H1 (cell line): ENCODE measurements at regions not wholly inside any gene's neighbourhood (a gene's known extent, or its start where the extent isn't known, plus 50 kb on each side); places are given as distances from the start of the nearest gene placed in this dataset.

ENCODE experiments used
- CTCF ChIA-PET: fragments of 300-600 bp; sonication (Branson Sonifier 250); formaldehyde crosslinking; loops from one replicate; lab custom pipeline; 2021; ENCODE audit not compliant: partially characterized antibody; lab: Charles Lee
- POLR2A ChIA-PET: fragments of 300-600 bp; sonication (Branson Sonifier 250); formaldehyde crosslinking; loops from one replicate; lab custom pipeline; 2021; ENCODE audit warnings: inconsistent platforms; ENCODE audit not compliant: partially characterized antibody; lab: Charles Lee
- DNase-seq, 2 experiments: peaks; one replicate each; pipeline versions ENCODE4 v3.0.0 to v3.0.0-alpha.2; 2010 to 2022; ENCODE audit warnings: low spot score in 2 of 2, low read depth in 1 of 2, mixed read lengths in 1 of 2
- FAIRE-seq: peaks from 2 replicates; lab custom pipeline; 2011; peaks lifted over from hg19 to GRCh38; lab: Jason Lieb, UNC
- H2AFZ ChIP-seq: 2 replicates; pipeline ENCODE4 v1.8.1; 2012; ENCODE audit warnings: low read length, inconsistent platforms
- H2AK5ac ChIP-seq: 2 replicates; pipeline ENCODE4 v1.6.1; 2013; ENCODE audit warnings: low read depth, low read length
- H2BK120ac ChIP-seq: replicated peaks from 2 replicates; pipeline ENCODE3; 2013; ENCODE audit warnings: low read depth, low read length, inconsistent platforms
- H2BK12ac ChIP-seq: 2 replicates; pipeline ENCODE4 v1.6.1; 2013; ENCODE audit warnings: low read depth, low read length
- H2BK15ac ChIP-seq: 2 replicates; pipeline ENCODE4 v1.6.1; 2013; ENCODE audit warnings: low read length
- H2BK20ac ChIP-seq: 2 replicates; pipeline ENCODE4 v1.6.1; 2013; ENCODE audit warnings: low read length
- H2BK5ac ChIP-seq: 2 replicates; pipeline ENCODE4 v1.6.1; 2013; ENCODE audit warnings: low read depth, low read length
- H3K14ac ChIP-seq: 2 replicates; pipeline ENCODE4 v1.6.1; 2013; ENCODE audit warnings: inconsistent platforms; ENCODE audit not compliant: insufficient read length
- H3K18ac ChIP-seq: 2 replicates; pipeline ENCODE4 v1.6.1; 2013; ENCODE audit warnings: low read length; ENCODE audit errors: extremely low read depth
- H3K23ac ChIP-seq: 2 replicates; pipeline ENCODE4 v1.6.1; 2013; ENCODE audit warnings: inconsistent platforms; ENCODE audit not compliant: insufficient read length
- H3K23me2 ChIP-seq: 2 replicates; pipeline ENCODE4 v1.6.1; 2013; ENCODE audit warnings: low read depth, low read length
- H3K27ac ChIP-seq: 2 replicates; pipeline ENCODE4 v1.6.1; 2011; ENCODE audit warnings: low read depth, low read length, inconsistent platforms
- H3K27me3 ChIP-seq, 4 experiments: replicated peaks in 1 of 4; 1 replicate in 1 of 4; 2 replicates in 3 of 4; pipeline versions ENCODE4 v1.6.1 to v1.8.1; 2011 to 2013; ENCODE audit warnings: low read length in 3 of 4, mild to moderate bottlenecking in 3 of 4, inconsistent platforms in 2 of 4, mixed read lengths in 2 of 4, moderate library complexity in 1 of 4; ENCODE audit not compliant: control insufficient read depth in 3 of 4, insufficient read depth in 3 of 4; ENCODE audit errors: extremely low read depth in 1 of 4
- H3K36me3 ChIP-seq, 4 experiments: 2 replicates each; pipeline versions ENCODE4 v1.6.1 to v1.8.1; 2011 to 2013; ENCODE audit warnings: mild to moderate bottlenecking in 4 of 4, low read length in 3 of 4, moderate library complexity in 2 of 4, control low read depth in 1 of 4, inconsistent platforms in 1 of 4; ENCODE audit not compliant: insufficient read depth in 4 of 4, control insufficient read depth in 2 of 4
- H3K4ac ChIP-seq: replicated peaks from 2 replicates; pipeline ENCODE3; 2013; ENCODE audit warnings: low read length, low read depth, mixed read lengths, inconsistent platforms; ENCODE audit not compliant: insufficient read length
- H3K4me1 ChIP-seq, 4 experiments: replicated peaks in 1 of 4; 1 replicate in 1 of 4; 2 replicates in 3 of 4; pipeline versions ENCODE4 v1.6.1 to v1.8.1; 2011 to 2013; ENCODE audit warnings: low read length in 3 of 4, inconsistent platforms in 2 of 4, mixed read lengths in 1 of 4; ENCODE audit not compliant: insufficient read depth in 4 of 4, control insufficient read depth in 3 of 4
- H3K4me2 ChIP-seq, 2 experiments: 2 replicates each; pipeline versions ENCODE4 v1.6.1 to v1.8.1; 2011 to 2013; ENCODE audit warnings: low read depth in 2 of 2, low read length in 2 of 2, control low read depth in 1 of 2, inconsistent platforms in 1 of 2, mild to moderate bottlenecking in 1 of 2; ENCODE audit not compliant: insufficient read depth in 1 of 2
- H3K4me3 ChIP-seq, 4 experiments: fragments of 200-600, 300-600 bp in 1 of 4; sonication (generic), shearing (Covaris generic), sonication (Bioruptor Twin) in 1 of 4; 2 replicates each; pipeline versions ENCODE4 v1.5.1 to v1.8.1; 2011 to 2016; ENCODE audit warnings: low read length in 4 of 4, low read depth in 3 of 4, control low read depth in 2 of 4, inconsistent platforms in 2 of 4, mild to moderate bottlenecking in 2 of 4, mixed read lengths in 1 of 4, moderate library complexity in 1 of 4; ENCODE audit not compliant: insufficient read depth in 2 of 4; ENCODE audit errors: extremely low read depth in 1 of 4
- H3K56ac ChIP-seq: replicated peaks from 2 replicates; pipeline ENCODE3; 2013; ENCODE audit warnings: low read depth, mild to moderate bottlenecking, mixed read lengths, low read length, inconsistent platforms; ENCODE audit not compliant: insufficient read length
- H3K79me1 ChIP-seq: 2 replicates; pipeline ENCODE4 v1.6.1; 2013; ENCODE audit warnings: low read depth, low read length, control low read depth
- H3K79me2 ChIP-seq, 2 experiments: 2 replicates each; pipeline versions ENCODE4 v1.6.1 to v1.8.1; 2012 to 2013; ENCODE audit warnings: low read length in 2 of 2, mild to moderate bottlenecking in 2 of 2, inconsistent platforms in 1 of 2; ENCODE audit not compliant: insufficient read depth in 2 of 2, control insufficient read depth in 1 of 2
- H3K9ac ChIP-seq, 4 experiments: replicated peaks in 1 of 4; 1 replicate in 1 of 4; 2 replicates in 3 of 4; pipeline versions ENCODE4 v1.6.1 to v1.8.1; 2011 to 2013; ENCODE audit warnings: low read depth in 3 of 4, low read length in 3 of 4, control low read depth in 2 of 4, mild to moderate bottlenecking in 2 of 4, moderate library complexity in 2 of 4, inconsistent platforms in 1 of 4; ENCODE audit errors: extremely low read depth in 1 of 4
- H3K9me3 ChIP-seq, 2 experiments: 2 replicates each; pipeline versions ENCODE4 v1.6.1 to v1.8.1; 2012 to 2013; ENCODE audit warnings: mild to moderate bottlenecking in 2 of 2, moderate library complexity in 2 of 2, control low read depth in 1 of 2, inconsistent platforms in 1 of 2, low read depth in 1 of 2, low read length in 1 of 2, mixed read lengths in 1 of 2; ENCODE audit not compliant: insufficient read depth in 2 of 2
- H4K20me1 ChIP-seq, 2 experiments: replicated peaks in 1 of 2; 2 replicates each; pipeline versions ENCODE3 to v1.8.1; 2011 to 2013; ENCODE audit warnings: inconsistent platforms in 2 of 2, low read length in 2 of 2, mild to moderate bottlenecking in 1 of 2; ENCODE audit not compliant: insufficient read depth in 2 of 2, control insufficient read depth in 1 of 2
- H4K5ac ChIP-seq: 2 replicates; pipeline ENCODE4 v1.6.1; 2013; ENCODE audit warnings: low read length, low read depth, mixed read lengths, inconsistent platforms; ENCODE audit not compliant: insufficient read length
- H4K8ac ChIP-seq: 2 replicates; pipeline ENCODE4 v1.8.0; 2013; ENCODE audit warnings: mild to moderate bottlenecking, moderate library complexity, low read length, inconsistent platforms; ENCODE audit not compliant: insufficient read depth; ENCODE audit errors: extremely low read depth
- H4K91ac ChIP-seq: replicated peaks from 2 replicates; pipeline ENCODE3; 2013; ENCODE audit warnings: low read length, mixed read lengths, inconsistent platforms; ENCODE audit not compliant: insufficient read length
- BCL11A ChIP-seq, 2 experiments: IDR thresholded peaks; one replicate each; pipeline ENCODE4 v1.6.1; 2011; ENCODE audit warnings: low read depth in 2 of 2, low read length in 2 of 2, mild to moderate bottlenecking in 2 of 2
- CHD2 ChIP-seq: IDR thresholded peaks from 2 replicates; pipeline ENCODE4 v1.6.1; 2012; ENCODE audit warnings: low read length, improper control_type of control experiment
- EZH2 ChIP-seq: fragments of 200-600 bp; sonication (generic); IDR thresholded peaks from 2 replicates; pipeline ENCODE4 v1.7.1; 2012; ENCODE audit warnings: low read depth, mild to moderate bottlenecking, moderate library complexity, low read length, inconsistent platforms; ENCODE audit not compliant: severe bottlenecking
- FOSL1 ChIP-seq: IDR thresholded peaks from 2 replicates; pipeline ENCODE4 v1.6.1; 2011; ENCODE audit warnings: mild to moderate bottlenecking, low read depth, low read length, moderate library complexity; ENCODE audit not compliant: insufficient read depth
- JUN ChIP-seq: IDR thresholded peaks from 2 replicates; pipeline ENCODE4 v1.6.1; 2011; ENCODE audit warnings: low read depth, mild to moderate bottlenecking, improper control_type of control experiment, low read length
- JUND ChIP-seq: IDR thresholded peaks from 2 replicates; pipeline ENCODE4 v1.6.1; 2011; ENCODE audit warnings: mild to moderate bottlenecking, improper control_type of control experiment, low read length
- KDM1A ChIP-seq: fragments of 200-600, 300-600 bp; sonication (generic); IDR thresholded peaks from 2 replicates; pipeline ENCODE4 v1.7.1; 2016; ENCODE audit warnings: mild to moderate bottlenecking, low read length, borderline replicate concordance
- KDM4A ChIP-seq: IDR thresholded peaks from one replicate; pipeline ENCODE4 v1.7.1; 2012; ENCODE audit warnings: low read depth, mild to moderate bottlenecking, moderate library complexity, low read length, inconsistent platforms; ENCODE audit not compliant: severe bottlenecking
- POLR2A ChIP-seq, 2 experiments: IDR thresholded peaks; 1 replicate in 1 of 2; 2 replicates in 1 of 2; pipeline ENCODE4 v1.6.1; 2011; ENCODE audit warnings: low read depth in 2 of 2, low read length in 2 of 2, mild to moderate bottlenecking in 2 of 2; ENCODE audit errors: control extremely low read depth in 1 of 2
- RAD21 ChIP-seq, 2 experiments: IDR thresholded peaks in 1 of 2; conservative IDR thresholded peaks in 1 of 2; 2 replicates each; pipeline ENCODE4 v1.6.1; 2011; ENCODE audit warnings: low read depth in 2 of 2, low read length in 2 of 2, improper control_type of control experiment in 1 of 2, inconsistent platforms in 1 of 2, mild to moderate bottlenecking in 1 of 2, moderate library complexity in 1 of 2
- SIRT6 ChIP-seq: IDR thresholded peaks from one replicate; pipeline ENCODE4 v1.7.1; 2012; ENCODE audit warnings: low read length, inconsistent platforms
- SP4 ChIP-seq: IDR thresholded peaks from 2 replicates; pipeline ENCODE4 v1.6.1; 2012; ENCODE audit warnings: low read length, inconsistent platforms
- WGBS, 2 experiments: shearing (Covaris generic) in 1 of 2; methylation state at CpG; one replicate each; pipeline versions ENCODE4 v1.1.6 to v1.1.7; 2013 to 2015; ENCODE audit warnings: low lambda C conversion rate in 2 of 2, mixed read lengths in 2 of 2, inconsistent platforms in 1 of 2, low coverage in 1 of 2, missing lambda C conversion rate in 1 of 2; ENCODE audit not compliant: insufficient replicate concordance in 2 of 2, insufficient coverage in 1 of 2, insufficient read length in 1 of 2; ENCODE audit errors: extremely low coverage in 1 of 2, missing lambda C conversion rate in 1 of 2; 5-methylcytosine and 5-hydroxymethylcytosine counted together

DNA sequence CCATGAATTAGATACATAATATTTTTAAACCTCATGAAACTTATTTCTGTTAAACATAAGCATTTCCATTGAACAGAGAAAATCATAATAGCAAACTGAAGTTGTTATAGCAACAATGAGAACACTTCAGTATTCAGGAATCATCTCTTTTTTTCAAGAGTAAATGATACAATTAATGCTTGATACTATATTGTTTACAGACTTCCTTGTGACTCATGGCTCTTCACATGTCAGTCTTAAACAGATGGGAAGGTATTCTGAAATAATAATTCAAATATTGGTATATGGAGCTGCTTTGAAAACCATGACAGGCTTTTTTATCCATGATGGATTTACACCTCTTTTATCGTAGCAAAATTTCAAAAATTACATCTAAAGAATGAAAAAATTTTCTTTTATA lies 226.5 kb upstream of the RBMS1 start:
- no peak overlapping the region for H2BK120ac ChIP-seq
- H3K27me3 ChIP-seq: no peaks in the 10 kb centered on the region
- ChIA-PET CTCF (no interaction called here), POLR2A (no interaction called here)
- H3K23ac ChIP-seq: no peak overlapping the region
- no peaks in the 10 kb centered on the region for H4K20me1 ChIP-seq
- DNase-seq (no peak), FAIRE-seq (no peak)
- H2BK20ac ChIP-seq: no peak overlapping the region
- no peaks in the 10 kb centered on the region for H3K79me2 ChIP-seq
- no peaks in the 10 kb centered on the region for H3K4me1 ChIP-seq
- no peak overlapping the region for H3K27ac ChIP-seq
- H4K91ac ChIP-seq: no peak overlapping the region
- no peak overlapping the region for H4K8ac ChIP-seq
- no peak overlapping the region for H2BK5ac ChIP-seq
- WGBS, 2 experiments: 80% methylated on average over 1 of the region's 1 CpG; no CpG with 5 or more reads in 1 of the 2 experiments
- H2BK15ac ChIP-seq: no peak overlapping the region
- H3K14ac ChIP-seq: no peak overlapping the region
- H3K56ac ChIP-seq: no peak overlapping the region
- no peaks in the 10 kb centered on the region for H3K9me3 ChIP-seq
- no peak overlapping the region for H3K4ac ChIP-seq
- H3K4me3 ChIP-seq: no peak overlapping the region
- H2BK12ac ChIP-seq: no peak overlapping the region
- H2AK5ac ChIP-seq: no peak overlapping the region
- H3K23me2 ChIP-seq: no peaks in the 10 kb centered on the region
- no peaks in the 10 kb centered on the region for H3K79me1 ChIP-seq
- no peak overlapping the region for H4K5ac ChIP-seq
- TF ChIP-seq RAD21 (IDR thresholded peaks at IDR 0.05 in 1 of 2, conservative IDR thresholded peaks at IDR 0.05 in 1 of 2; ENCODE audit: low read depth in 2 of 2, low read length in 2 of 2) (no peak), SIRT6 (no peak), SP4 (no peak), POLR2A (IDR thresholded peaks at IDR 0.05; ENCODE audit: control extremely low read depth in 1 of 2, low read depth in 2 of 2, low read length in 2 of 2) (no peak), EZH2 (no peak), JUND (no peak), KDM4A (no peak), KDM1A (no peak), CHD2 (no peak), FOSL1 (no peak), JUN (no peak), BCL11A (IDR thresholded peaks at IDR 0.05; ENCODE audit: low read depth in 2 of 2, low read length in 2 of 2) (no peak)
- TF ChIP-seq, all 59 proteins: peak for 0
- Histone ChIP-seq H3K9ac (no peak overlapping the region), H3K18ac (no peak overlapping the region), H2AFZ (no peak overlapping the region), H3K4me2 (no peak overlapping the region), H3K36me3 (no peaks in the 10 kb centered on the region)
